ENCODE measurements at regions not wholly inside any gene's neighbourhood (a gene's known extent, or its start where the extent isn't known, plus 50 kb on each side); places are given as distances from the start of the nearest gene placed in this dataset.

DNA sequence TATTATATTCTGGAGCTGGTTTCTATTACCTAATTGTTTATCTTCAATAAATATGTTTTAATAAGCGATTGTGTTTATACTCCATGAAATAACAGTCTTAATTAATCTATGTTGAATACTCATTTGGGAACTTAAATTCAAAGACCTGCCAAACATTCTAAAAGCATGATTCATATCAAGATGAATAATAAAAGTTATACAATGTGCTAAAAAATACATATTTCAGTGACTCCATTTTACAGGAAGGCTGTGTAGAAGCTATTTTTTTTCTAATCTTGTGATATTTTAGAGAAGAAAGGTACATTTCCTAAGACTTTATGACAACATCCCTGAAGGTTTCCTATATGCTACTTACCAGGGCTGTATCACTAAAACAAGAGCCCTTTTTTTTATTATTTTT is 417.9 kb downstream of the NFIB start:
- DNase-seq = no peak

DNA sequence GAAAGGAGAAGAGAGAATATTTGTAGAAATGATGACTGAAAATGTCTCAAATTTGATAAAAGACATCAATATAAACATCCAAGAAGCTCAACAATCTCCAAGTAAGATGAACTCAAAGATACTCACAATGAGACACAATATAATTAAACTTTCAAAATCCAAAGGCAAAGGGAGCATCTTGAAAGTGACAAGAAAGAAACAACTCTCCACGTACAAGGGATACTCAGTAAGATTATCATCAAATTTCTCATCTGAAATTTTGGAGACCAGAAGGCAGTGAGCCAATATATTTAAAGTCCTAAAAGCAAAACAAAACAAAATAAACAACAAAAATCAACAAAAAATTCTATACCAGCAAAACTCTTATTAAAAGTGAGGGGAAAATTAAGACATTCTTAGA is 428.7 kb downstream of the NFIB start:
- no peak for DNase-seq

DNA sequence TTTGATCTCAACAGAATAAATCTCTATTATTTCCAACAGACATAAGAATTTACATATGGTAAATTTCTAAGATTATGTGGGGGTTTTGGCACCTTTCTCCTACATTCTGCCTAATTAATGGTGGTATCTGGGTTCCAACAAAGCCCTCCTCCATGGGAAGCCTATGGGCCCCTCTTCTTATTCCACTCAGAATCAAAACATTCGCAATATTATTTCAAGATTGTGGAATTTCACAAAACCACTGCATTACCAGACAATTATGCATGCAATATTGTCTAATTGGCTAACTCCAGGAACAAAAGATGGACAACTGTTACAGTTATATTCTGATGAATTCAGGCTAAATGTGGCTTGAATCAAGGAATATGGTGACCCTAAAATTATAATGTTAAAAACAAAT is 434.0 kb downstream of the NFIB start:
- DNase-seq = no peak

DNA sequence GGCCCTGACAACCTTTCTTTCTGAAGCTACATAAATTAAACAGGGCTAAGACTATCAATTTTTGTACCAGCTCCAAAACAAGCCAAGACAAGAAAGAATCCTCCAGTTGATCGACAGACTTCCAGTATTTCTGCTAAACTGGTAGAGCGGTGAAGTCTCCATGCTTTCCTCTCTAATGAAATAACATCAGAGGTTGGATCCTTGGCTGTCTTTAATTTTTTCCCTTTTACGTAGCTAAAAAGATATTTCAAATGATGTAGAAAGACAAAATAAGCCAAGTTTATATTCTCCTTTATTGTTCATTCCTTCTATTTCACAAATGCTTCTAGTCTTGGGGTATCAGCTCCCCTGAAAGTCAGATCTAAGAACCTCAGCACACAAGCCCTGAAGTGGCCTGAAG is 434.9 kb downstream of the NFIB start:
- DNase-seq = no peak

DNA sequence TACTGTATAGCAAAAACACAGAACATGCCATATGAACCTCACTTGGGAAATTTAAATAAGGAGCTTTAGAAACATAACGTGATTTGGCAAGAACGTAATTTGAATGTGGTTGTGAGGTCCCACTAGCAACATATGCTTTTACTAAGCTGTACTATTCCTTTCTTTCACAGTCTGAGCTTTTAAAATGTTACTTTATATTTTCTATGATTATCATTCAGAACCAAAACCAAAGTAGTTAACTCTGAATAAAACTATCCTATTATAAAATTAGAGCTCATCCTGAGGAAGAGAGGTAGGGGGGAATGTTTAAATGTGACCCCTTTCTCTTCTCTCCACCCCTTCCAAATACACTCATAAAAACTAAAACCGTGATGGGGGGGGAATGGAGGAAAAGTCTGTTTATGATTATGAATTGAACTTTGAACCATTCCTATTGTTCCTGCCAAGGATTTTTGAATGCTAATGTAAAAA is 435.7 kb downstream of the NFIB start:
- no peak for DNase-seq

GRCh38 chr9:13876741-13877140 is 437.2 kb downstream of the NFIB start:
- DNase-seq = no peak

GRCh38 chr9:13873203-13873602 is 440.7 kb downstream of the NFIB start:
- DNase-seq = no peak

DNA sequence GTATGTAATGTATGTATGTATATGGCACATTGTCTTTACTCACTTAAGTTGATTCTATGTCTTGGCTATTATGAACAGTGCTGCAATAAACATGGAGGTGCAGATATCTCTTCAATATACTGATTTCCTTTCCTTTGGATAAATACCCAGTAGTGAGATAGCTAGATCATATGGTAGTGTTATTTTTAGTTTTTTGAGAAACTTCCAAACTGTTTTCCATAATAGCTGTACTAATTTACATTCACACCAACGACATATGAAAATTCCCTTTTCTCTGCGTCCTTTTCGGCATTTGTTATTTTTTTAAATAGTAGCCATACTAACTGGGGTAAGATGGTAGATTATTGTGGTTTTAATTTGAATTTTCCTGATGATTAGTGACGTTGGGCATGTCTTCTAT is 445.6 kb downstream of the NFIB start:
- DNase-seq = no peak

- no peak for DNase-seq
These were observed 448.1 kb downstream of the NFIB start for GRCh38 chr9:13865869-13866268.

GRCh38 chr9:13863112-13863511 is 450.8 kb downstream of the NFIB start:
- DNase-seq = no peak

DNA sequence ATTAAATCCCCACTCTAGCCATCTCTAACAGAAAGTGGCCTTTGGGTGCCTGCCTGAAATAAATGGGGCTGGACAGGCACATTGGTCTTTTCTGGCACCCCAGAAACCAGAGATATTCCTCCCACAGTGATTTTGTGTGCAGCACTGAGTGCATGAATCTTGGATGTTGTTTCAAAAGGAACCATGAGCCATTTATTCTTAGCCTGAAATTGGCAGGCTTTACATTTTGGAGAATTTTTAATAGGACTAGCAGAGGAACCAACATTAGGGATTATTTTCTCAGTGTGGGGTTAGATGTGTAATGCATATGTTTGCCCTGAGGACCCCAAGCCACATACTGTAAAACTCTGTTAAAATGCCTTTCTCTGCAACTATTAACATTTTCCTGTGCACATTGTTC is 451.3 kb downstream of the NFIB start:
- DNase-seq = no peak

- no peak for DNase-seq
These were observed 452.8 kb downstream of the NFIB start for GRCh38 chr9:13860946-13861640.

GRCh38 chr9:13860019-13860418 is 453.9 kb downstream of the NFIB start:
- DNase-seq = no peak

DNA sequence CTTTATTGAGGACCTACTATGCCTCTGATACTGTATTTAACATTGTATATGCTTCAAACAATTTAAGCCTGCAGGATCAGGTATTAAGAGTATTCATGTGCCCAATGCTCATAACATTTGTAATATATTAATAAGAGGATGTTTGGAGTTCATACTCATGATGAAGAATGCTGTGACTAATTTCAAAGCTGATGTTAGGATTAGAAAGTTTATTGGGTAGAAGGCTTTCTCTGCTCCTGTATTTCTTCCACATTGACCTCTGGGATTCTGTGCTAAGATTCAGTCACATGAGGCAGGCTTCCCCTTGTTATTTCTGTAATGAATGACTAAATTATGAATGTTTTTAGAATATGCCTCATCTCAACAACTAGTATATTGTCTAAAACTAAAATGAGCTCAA is 456.4 kb downstream of the NFIB start:
- no peak for DNase-seq

GRCh38 chr9:13847270-13847669 is 466.7 kb downstream of the NFIB start:
- no peak for DNase-seq

DNA sequence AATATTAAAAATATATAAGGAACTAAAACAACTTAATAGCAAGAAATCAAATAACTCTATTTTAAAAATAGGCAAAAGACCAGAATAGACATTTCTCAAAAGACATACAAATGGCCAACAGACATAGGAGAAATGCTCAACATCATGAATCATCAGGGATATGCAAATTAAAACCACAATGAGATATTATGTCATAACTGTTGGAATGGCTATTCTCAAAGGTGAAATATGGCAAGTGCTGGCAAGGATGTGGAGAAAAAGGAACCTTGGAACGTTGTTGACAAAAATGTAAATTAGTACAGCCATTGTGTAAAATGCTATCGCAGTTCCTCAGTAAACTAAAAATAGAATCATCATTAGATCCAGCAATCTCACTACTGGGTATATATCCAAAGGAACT is 468.5 kb downstream of the NFIB start:
- DNase-seq = no peak

- DNase-seq = no peak
These were observed 472.0 kb downstream of the NFIB start for GRCh38 chr9:13841746-13842462.

- no peak for DNase-seq
These were observed 481.5 kb downstream of the NFIB start for GRCh38 chr9:13832446-13832845.

DNA sequence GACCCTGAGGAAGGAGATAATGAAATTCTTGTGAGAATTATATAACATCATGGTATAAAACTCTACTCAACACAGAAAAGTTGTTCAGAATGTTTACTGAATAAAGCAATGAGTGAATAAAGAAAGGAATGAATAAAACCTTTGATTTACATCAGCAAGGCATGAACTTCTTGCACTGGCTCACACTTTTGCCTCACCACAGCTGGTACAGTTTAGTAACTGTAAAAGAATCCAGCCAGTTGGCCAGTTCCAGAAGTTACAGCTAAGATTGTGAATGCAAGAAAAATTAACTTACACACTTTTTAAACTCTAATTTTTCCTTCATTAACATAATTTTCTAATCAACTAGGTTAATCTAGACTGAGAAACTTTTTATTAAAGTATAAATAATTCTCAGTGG is 490.9 kb downstream of the NFIB start:
- no peak for DNase-seq

GRCh38 chr9:13817754-13818278 is 496.1 kb downstream of the NFIB start:
- no peak for DNase-seq

- DNase-seq = no peak
These were observed 497.1 kb downstream of the NFIB start for GRCh38 chr9:13816837-13817236.

- DNase-seq = no peak
These were observed 499.1 kb downstream of the NFIB start for GRCh38 chr9:13814647-13815400.

DNA sequence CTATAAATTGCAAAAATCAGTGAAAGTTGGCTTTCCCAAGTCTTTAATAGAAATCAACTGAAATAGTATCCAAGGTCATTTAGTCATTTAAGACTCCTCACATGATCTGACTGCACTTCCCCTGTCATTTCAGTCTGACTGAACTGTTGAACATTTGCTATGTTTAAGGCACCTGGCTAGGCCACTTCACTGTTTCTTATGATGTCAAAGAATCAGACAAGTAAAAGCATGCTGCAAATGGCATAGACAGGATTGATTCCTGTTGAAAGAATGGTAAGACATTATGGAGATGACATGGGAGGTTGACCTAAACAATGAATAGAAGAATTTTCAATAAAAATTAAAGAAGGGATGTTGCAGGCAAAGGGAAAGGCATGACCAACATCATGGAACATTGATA is 502.1 kb downstream of the NFIB start:
- no peak for DNase-seq

GRCh38 chr9:13810510-13810909 is 503.4 kb downstream of the NFIB start:
- no peak for DNase-seq
